Hematopoietic multipotent progenitor cell treated with erythropoietin and hydrocortisone succinate and interleukin-3 and kit ligand, for 4 days (in vitro differentiated cells): ENCODE measurements at regions not wholly inside any gene's neighbourhood (a gene's known extent, or its start where the extent isn't known, plus 50 kb on each side); places are given as distances from the start of the nearest gene placed in this dataset.

Source experiments
- DNase-seq: peaks from one replicate; pipeline ENCODE4 v3.0.0-alpha.2; 2015

DNA sequence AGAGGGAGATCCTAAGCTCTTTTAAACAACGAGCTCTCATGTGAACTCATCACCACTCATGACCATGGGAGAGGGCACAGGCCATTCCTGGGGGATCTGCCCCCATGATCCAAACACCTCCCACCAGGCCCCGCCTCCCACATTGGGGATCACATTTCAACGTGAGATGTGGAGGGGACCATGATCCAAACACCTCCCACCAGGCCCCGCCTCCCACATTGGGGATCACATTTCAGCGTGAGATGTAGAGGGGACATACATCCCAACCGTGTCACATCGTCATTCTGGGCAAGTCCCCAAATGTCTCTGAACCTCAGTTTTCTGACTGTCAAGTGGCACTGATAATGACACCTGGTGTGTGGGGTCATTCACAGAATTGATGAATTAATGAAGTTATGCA, 641.8 kb downstream of the CDH26 start:
- no peak for DNase-seq

DNA sequence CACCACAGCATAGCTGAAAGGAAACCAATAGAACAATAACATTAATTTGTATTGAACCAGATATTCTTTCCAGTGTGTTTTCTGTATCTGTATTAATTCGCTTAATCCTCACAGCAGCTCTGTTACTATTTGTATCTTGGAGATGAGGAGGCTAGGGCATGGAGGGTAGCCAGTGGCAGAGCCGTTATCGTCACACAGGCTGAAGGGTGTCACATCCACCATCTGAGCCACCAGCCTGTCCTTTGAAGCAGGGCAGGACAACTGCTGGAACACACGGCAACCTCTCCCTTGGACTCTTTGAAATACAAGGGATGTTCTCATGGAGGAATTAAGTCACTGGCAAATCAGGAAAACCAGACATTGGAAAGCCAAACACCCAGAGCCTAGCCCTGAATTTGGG, 628.0 kb upstream of the CDH4 start:
- no peak for DNase-seq

DNA sequence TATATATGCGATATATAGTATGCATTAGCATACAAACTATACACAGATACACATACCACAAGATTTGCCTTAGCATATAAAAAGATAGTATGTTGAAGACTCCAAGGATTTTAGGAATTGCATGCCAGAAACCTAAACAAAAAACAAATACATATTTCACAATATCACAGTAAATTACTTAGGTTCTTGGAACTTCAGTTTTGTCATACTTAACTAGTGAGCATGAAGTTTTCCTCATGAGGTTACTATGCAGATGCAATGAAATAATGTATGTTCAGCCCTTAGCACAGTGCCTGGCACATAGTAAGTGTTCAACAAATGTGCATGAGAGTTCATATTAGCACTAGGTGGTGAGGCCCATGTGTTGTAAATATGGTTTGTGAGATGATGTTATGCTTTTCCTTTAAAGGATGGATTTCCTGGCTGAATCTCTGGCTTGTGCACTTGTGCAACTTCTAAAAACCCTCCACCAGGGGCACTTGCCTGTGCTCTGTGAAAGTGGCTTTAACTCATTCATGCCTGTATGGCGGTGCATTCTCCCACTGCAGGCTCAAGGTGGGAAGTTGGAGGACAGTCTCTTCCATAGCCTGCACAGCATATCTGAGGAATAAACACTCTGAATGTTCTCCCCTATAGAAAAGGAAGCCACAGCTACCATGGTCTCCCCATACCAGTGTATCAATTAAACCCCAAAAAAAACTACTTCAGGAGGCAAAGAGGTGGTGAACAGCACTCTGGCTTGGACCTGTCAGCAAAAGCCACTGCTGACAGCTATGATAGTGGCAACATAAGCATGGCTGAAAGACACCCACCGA, 624.1 kb upstream of the CDH4 start:
- DNase-seq = peak; percentile 1

DNA sequence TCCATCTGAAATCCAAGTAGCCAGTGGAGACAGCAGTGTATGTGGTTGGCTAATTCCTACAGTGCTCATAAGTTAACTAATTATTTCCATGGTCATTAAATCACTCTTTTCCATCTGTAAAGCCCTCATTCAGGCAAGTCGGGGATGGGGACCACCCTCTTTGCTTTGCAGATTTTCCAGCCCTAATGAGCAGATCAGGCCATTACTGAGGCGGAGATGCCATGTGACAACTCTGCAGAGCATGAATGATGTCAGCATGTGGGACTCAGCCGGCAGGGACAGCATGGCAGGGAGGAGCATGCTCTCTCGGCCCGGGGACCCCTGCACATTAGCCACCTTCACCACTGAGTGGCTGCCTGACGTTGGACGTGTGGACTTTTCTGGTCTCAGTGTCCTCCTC, 623.3 kb upstream of the CDH4 start:
- DNase-seq = no peak

DNA sequence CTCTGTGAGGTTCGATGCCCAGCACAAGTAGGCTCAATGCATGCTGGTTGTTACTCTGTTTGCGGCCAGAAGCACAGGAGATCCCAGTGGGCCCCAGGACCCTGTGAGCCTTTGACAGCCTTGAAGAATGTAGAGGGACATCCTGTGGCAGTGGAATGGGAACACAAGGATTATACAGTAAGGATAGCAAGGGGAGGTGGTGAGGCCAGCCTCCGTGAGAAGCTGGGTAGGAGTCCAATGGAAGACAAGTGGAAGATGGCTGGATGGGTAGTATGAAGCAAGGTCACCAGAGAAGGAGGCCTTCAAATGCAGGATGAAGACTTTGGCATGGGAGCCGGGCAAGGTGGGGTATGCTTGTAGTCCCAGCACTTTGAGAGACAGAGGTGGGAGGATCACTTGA, 622.9 kb upstream of the CDH4 start:
- DNase-seq = no peak

DNA sequence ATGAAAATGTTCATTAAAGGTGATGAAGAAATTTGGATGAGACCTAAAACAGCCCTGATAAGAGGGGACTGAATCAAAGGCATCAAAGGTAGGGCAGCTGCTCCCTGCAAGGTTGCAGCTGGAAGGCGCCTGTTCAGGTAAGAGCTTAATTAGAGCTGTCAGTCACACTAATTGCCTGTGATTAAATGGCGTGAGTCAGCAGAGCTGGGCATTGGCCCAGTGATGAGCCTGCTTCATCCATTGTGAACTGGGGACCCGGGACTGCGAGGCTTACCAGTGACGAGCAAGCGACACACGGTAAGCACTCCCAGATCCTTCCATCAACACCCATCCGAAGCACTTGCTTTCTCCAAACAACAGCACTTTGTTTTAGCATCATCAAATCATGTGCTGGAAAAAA, 621.5 kb upstream of the CDH4 start:
- no peak for DNase-seq

DNA sequence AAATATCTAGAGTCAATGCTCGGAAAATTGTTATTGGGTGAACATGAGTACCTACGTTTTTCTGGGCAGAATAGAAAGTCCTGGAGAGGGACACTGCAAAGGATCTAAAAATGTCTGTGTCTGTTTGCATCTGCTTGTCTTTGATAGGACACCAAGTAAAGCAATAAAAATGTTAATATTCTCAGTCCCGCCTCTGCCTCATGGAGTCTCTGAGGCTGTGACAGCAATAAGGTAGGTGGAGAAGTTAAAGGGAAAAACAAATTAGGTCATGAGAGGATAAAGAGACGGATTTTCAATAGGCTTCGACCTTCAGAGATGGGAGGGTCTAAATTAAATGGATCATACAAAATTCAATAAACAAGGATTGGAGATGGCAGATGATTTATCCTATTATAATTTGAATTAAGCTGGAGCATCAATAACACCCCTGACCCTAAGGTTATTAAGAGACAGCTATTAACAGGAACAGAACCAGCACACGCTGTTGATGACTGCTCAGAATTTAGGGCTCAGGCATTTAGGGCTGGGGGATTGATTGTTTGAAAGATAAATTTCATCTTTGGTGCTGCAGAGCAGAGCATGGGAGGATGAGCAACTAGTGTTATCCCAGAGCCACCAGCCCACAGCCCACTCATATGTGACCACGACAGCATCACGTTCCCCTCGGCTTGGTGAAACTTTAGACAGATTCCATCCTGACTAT, 620.3 kb upstream of the CDH4 start:
- no peak for DNase-seq

DNA sequence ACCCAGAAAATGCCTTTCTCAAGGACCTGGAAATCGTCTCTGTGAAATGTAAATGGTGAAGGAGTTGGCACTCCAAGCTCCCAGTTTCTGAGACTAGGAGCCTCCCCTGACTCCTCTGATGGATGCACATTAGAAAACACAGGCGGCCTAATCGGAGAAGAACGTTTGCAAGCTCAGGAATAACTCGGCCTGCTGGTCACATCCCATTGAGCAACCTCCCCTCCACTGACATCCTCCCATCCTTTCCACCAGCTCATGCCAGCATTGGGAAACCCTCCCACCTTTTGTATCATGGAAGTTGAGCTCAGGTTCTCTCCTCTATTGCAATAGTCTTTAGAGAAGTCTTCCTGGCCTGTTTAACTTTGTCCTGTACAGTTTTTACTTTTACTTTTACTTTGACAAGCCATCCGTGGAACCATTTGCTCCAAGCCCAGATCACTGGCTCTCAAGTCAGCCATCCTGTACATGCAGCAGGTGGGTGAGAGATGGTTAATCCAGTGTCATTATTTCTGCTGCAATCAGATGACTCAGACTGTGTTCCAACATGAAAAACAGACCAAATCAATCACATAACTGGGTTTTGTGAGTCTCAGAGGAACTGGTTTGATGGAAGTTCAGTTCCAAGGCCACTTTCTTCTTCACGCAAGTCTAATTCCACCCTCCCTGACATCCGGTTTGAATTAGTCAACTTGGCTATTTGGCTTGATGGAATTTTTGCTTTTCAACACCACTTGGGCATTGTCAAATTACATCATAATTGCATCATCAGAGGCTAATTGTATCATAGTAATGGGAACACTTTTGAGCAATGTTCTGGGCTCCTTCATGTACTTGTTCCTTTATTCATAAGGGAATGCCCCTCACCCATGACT, 619.4 kb upstream of the CDH4 start:
- DNase-seq = no peak

DNA sequence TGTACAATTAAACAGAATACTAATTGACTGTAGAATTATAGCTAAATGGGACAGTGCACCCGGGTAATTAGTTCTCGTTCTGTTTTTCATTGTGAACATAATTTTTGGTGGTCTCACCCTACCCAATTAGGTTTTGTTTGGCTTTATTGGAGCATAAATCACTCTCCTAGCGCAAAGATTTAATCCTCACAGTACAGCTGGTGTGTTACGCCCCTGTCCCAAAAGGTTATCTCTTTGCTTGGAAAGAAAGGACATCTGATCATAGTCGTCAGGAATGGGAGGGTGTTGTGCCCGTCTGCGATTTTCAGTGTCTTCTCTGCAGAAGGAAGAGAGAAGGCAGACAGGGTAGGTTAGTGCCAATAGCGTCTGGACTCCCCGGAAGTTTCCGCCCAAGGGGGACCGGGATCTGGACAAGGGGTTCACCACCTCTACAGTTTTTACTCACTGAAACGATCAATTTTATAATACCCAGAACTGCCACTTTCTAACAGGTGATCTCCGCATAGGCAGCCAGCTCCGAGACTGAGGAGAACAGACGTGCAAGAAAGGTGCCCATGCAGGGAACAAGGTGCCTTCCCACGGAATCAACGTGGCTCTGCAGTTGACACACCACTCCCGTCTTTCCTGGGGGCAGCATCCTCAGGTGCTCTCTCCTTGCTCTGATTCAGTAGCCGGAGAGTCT, 617.4 kb upstream of the CDH4 start:
- no peak for DNase-seq

DNA sequence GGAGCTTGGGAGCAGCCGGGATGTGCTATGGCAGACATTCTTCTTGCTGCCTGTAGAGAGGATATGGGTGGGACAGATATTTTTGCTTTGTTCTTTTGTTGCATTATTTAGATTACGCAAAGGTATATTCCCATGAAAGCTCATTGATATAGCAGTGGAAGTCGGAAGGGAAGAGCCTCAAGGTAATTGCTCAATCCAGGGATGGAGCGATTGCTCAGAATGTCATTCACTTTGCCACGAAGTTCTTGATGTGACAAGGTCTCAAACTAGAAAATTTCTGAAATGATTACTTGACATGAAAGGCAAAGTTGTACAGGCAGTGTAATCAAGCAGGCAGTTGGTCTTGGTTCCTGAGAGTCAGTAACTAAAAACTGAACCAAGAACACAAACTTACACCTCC, 615.6 kb upstream of the CDH4 start:
- DNase-seq = no peak

DNA sequence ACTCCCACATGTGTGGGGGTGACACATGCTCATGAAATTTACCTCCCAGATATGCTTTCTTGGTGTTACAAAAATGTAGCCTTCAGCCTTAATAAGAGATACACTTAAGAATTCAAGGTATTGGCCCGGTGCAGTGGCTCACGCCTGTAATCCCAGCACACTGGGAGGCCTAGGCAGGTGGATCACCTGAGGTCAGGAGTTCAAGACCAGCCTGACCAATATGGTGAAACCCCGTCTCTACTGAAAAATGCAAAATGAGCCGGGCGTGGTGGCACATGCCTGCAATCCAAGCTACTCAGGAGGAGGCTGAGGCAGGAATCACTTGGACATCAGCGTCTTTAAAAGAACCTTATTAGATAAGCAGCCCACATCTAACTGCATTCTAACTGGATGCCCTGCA, 614.3 kb upstream of the CDH4 start:
- DNase-seq = no peak

DNA sequence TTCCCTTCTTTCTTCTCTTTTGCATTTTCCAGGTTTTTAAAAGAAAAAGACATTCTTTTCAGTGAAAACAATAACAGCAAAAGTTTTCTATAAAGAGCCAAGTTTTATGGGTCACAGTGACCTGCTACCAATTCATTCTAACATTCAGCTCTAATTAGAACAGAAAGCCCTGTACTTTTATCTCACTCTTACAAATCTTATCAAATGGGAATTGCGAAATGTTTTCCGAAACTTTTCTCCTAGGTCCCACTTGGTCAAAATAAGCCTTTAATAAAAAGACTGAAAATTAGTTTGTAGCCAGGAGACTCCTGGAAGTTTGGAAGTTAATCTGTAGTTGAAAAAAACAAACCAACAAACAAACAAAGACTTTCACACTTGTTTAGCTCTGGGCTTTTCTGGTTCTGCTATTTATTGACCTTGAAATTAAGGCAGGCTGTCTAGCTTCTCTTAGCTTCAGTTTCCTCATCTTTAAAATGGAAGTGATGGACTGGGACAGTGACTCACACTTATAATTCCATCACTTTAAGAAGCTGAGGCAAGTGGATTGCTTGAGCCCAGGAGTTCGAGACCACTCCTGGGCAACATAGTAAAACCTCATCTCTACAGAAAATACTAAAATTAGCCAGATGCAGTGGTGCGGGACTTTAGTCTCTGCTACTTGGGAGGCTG, 613.5 kb upstream of the CDH4 start:
- no peak for DNase-seq

DNA sequence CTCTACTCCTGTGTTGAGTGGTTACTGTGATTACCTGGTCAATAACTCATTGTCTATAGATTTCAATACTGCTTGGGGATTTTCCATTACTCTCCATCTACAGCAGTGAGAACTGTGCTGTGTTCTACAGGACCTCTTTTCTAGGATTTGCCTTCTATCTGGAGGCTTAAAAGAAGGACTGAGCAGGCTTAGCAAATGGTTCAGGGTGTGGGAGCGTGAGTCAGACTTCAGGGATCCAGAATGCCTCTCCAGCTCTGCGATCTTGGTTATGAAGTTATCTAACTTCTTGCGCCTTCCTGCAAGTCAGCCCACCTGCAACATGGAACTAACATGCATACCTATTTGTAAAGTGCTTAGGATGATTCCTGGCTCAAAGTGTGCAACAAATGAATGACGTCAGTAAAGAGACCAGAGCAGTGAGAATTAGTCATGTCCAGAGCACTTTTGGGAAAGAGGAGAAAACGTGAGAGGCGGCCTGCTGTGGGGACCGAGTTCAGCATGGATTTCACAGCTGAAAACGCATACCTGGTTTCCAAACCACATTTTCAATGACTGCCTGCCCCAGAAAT, 610.1 kb upstream of the CDH4 start:
- no peak for DNase-seq

DNA sequence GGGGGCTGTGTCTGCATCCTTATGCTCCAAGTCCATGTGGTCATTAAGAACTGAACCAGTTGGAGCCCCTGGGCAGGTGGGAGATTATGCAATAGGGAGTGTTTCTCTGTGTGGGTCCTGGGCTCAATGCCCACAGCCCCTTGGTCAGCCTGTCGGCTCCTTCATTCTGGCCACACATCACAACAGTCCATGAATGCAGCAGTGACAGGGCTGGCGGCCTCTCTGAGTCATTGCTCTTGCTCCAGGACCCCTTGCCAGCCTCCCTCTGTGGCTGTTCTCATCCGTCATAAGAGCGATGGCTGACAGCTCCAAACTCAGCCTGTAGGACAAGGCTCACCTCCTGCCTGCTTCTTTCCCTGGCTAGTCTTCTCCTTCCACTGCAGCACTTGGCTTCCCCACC, 609.5 kb upstream of the CDH4 start:
- DNase-seq = no peak

DNA sequence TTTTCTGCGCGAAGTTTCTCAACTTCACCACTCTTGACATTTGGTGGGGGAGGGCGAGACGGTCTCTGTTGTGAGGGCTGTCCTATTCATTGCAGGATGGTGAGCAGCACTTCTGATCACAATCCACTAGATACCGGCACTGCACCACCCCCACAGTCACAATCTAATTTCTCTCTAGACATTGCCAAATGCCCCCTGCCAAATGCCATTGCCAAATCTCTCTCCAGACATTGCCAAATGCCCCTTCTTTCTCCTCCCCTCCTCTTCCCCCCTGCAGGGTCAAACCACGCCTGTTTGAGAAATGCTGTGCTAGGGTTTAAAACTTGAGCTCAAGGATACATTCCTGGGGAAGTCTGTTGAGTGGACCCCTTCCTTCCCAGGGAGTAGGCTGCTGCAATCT, 603.5 kb upstream of the CDH4 start:
- peak; percentile 24 for DNase-seq

DNA sequence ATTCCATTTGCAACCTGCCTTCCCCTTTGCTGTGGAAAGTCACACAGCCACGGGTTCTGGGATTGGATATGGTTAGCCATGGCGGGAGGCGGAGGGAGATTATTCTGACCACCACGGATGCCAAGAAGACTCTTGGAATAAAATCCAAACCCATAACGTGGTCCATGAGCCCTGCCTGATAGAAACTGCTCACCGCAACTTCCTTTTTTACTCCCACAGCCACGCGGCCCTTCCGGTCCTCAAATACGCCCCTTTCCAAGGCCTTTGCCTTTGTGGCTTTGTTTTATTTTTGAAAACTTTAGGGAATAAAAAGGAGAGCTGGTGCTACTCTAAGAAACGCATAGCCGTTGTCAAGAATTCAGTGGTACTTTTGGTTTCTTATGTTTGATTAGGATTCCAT, 602.5 kb upstream of the CDH4 start:
- DNase-seq = peak; percentile 37

DNA sequence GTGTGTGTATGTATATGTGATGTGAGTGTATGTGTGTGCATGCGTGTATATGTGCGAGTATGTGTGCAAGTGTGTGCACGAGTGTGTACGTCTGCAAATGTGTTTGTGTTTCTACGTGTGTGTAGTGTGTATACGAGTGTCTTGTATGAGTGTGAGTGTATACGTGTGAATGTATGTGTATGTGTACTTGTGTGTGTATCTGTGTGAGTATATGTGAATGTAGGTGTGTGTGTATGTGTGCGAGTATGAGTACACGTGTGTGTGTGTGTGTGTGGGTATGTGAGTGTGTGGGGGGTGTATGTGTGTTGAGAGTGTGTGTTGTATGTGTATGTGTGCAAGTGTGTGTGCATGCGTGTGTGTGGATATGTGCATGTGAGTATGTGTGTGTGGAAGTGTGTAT, 602.0 kb upstream of the CDH4 start:
- DNase-seq = no peak

DNA sequence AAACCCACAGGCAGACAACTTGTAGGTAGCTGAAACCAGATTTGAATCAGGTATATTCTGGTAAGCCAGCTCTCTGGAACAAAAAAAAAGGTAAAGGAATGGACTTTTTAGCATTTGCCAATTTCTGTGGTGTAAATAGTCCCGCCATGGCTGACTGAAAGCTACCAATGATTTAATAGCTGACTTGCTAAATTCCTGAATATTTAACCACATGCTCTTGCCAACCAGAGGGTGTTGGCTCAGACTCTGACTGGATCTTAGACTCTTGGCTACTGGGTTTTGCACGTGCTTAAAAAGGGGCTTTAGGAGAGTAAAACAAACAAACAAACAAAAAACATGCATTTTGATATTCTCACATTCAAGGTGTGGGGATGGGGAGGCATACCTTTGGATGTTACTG, 600.0 kb upstream of the CDH4 start:
- DNase-seq = no peak

DNA sequence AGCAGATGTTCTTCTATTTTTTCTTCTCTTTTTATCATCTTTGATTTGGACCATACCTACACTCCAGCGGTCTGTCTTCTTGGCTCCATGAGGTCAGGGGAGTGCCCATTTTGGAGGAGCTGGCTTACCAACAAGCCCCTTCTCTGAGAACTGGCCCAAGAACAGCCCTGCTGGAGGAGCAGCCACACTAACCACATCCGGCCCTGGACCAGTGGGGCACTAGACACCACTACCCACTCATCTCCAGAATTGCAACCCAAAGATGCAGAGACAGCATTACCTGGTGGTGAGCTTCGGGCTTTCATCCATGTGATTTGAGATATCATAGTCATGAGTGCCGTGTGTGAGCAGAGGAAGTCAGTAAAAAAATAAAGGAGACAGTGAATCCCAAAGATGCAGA, 599.4 kb upstream of the CDH4 start:
- no peak for DNase-seq

DNA sequence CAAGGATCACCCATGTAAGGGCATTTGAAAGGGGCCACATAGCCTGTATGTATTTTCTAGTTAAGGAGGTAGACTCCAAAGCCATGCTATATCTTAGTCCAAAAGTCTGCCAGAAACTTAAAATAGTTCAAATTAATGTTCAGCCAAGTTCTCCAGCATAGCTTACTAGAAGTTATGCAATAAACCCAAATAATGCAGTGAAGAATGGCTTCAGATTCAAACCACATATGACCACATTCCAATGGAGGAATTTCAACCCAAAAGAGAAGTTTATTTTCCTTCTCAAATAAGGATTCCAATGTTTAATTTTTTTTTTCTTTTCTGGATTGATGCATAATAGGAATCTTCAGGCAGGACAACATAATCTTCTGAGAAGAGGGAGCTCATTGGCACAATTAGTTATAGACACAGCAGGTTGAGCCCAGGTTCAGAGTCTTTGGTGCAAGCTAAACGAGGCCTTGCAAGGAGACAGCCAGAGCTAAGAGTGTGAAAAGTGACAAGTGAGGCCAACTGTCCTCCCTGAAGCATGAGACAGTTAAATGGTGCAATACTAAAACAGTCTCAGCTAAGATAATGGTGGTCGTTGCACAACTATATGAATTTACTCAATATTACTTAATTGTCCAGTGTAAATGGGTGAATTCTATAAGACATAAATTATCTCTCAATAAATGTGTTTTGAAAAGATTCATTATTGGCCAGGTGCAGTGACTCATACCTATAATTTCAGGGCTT, 598.8 kb upstream of the CDH4 start:
- peak; percentile 11 for DNase-seq

DNA sequence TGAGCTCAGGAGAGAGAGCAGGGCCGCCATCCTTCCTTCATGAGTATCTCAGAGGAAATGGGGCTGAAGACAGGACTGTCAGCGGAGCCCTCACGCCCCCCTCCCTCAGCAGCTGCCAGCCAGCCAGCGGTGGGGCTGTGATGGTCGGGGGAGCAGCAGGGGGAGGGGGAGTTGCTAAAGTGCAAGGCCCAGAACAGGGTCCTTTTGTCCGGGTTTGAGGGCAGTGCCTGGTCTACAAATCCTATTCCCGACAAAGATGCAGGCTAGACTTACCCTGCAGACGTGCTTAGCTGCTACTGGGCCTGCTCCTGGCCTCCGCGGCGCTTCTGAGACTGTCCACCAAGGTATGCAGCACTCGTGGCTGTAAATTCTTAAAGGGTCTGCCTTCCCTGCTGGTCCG, 593.4 kb upstream of the CDH4 start:
- DNase-seq = no peak

DNA sequence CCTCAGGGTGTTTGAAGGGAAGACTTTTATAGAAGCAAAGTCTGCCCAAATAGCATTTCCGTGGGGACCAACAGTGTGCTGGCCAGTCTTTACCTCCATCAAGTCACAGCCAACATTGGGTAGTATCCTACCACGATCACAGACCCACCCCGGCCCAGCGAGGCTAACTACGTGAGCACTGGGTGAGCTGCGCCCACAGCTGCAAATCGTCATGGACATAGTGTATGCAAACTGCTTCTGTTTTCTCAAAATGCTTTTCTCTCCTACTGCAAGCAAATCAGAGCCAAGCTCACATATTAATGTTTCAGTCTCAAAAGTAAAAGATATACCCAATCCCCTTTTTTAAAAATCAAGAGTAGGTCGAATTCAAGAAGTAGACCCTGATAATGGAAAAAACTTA, 592.8 kb upstream of the CDH4 start:
- DNase-seq = no peak
